ENCODE measurements at regions not wholly inside any gene's neighbourhood (a gene's known extent, or its start where the extent isn't known, plus 50 kb on each side); places are given as distances from the start of the nearest gene placed in this dataset.

DNA sequence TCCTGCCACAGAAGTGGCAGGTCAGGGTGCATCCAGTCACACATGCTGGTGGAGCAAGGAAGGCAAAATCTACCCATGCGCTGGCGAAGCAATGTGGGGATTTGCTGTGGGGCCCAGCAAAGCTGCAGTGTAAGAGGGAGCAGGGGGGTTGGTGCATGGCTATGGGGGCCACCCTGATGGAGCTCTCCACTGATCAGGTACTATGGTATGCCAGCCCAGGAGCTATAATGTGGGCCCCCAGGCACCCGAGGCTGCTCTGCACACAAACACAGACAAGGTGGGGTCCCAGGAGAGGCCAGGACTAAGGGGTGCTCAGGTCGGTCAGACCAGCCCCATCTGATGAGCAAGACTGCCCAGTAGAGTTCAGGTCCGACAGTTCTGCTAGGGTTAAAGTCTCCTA lies 213.5 kb downstream of the ZC3H11B start:
- no peak for DNase-seq (ENCODE audit: low spot score)

DNA sequence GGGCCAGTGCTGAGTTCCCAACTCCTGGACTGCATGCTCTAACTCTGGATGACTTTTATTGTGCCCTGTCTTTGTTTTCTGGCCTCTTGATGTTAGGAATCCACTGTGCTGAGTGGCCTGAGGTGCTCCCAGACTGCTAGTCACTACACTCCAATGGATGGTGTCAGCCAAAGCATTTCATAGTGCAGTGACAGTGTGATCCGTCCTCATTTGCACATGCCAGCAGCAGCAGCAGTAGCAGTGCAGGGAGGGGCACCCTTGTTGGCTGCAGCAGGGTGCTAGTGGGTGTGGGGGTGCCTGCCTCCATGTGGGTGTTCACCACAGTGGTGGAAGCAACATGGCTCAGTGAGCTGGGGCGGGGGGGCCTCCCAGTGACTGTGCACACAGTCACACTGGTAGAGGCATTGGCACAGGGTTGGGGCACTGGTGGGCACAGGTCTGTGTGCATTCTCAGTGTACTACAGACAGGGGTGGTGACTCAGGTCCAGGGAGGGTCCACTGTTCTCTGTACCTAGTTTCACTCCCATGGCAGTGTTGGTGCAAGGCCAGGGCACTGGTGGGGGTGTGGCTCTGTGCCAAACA lies 214.0 kb downstream of the ZC3H11B start:
- DNase-seq (ENCODE audit: low spot score), result no peak

DNA sequence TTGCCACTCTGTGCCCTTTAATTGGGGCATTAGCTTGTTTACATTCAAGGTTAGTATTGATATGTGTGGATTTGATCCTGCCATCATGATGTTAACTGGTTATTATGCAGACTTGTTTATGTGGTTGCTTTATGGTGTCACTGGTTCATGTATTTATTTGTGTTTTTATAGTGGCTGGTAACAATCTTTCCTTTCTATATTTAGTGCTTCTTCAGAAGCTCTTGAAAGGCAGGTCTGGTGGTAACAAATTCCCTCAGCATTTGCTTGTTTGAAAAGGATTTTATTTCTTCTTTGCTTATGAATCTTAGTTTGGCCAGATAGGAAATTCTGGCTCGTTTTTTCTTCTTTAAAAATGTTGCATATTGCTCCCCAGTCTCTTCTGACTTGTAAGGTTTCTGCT lies 215.4 kb downstream of the ZC3H11B start:
- no peak for DNase-seq (ENCODE audit: low spot score)

DNA sequence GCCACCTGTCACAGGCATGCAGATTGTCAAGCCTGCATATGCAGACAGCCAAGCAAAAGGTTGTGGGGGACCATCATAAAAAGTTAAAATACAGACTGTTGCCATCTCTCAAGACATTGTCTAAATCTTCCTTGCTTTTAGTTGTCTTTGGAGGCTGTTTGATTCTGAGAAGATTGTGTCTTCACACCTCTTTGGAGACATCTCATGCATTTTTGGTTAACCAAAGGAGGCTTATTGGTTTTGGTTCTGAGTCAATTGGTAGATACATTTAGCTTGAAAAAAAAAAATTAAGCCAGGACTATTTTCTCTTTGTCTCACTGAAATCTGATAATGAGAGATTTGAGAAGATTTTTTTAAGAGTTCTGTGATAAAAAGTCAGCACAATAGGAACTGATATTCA lies 217.6 kb downstream of the LYPLAL1 start:
- no peak for DNase-seq (ENCODE audit: low spot score)

DNA sequence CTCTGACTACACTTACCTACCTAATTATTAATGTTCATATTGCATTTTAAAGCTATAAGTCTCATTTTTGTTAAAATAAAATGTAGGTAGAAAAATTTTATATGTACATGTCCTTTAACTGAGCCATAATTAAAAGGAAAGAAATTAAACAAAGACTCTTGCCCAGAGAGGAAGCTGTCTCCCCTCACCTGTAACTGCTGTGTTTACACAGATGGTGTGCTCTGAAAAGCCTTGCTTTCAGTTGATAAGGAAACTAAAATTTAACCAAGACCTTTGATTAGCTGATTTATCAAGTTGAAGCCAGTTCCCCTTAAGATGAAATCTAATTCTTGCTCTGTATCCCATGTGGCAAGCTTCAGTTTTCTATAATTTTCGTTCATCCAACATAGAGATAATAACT lies 213.5 kb downstream of the LYPLAL1 start:
- no peak for DNase-seq (ENCODE audit: low spot score)

DNA sequence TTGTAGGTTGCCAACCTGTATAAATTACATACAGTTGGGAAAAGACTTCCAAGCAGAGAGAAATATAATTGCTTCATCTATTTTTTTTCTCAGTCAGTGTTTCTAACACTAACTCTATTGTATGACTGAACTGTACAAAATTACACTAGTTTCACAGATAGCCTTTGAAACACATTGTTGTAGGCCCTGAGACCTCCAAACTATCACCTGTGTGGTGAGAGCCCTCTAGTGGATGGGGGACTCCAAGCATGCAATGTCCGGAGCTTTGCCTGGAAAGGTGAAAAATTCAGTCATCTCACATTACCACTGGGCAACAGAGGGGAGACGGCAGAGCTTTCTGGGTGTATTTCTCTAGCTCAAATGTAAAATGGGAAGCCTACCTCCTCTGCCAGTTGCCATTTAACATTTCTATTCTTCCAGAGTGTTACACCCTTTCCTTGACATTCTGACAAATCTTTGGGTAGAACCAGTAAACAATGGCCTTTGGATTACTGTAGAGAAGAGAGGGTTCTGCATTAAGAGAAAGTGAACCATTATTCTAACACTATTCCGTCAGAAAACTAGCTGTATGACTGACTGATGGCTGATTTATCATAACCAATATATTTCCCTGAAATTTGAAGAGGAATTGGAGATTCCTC lies 212.2 kb downstream of the LYPLAL1 start:
- peak; percentile 59 for DNase-seq (ENCODE audit: low spot score)

DNA sequence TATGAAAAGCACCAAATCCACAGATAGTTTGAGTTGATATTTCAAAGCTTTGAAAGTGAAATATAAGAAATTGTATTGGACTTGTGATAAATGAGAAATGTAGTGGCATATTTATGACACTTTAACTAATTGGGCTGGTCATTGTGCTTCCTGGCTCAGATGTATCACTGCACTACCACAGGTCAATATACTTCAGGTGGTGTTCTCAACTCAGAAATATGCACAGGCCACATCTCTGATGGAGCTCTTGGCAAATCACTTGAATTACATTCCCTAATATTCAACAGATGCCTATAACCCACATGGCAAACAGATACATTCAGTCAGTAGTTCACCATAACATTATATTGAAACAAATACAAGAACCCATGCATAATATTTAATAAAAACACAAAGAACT lies 209.6 kb downstream of the LYPLAL1 start:
- no peak for DNase-seq (ENCODE audit: low spot score)

DNA sequence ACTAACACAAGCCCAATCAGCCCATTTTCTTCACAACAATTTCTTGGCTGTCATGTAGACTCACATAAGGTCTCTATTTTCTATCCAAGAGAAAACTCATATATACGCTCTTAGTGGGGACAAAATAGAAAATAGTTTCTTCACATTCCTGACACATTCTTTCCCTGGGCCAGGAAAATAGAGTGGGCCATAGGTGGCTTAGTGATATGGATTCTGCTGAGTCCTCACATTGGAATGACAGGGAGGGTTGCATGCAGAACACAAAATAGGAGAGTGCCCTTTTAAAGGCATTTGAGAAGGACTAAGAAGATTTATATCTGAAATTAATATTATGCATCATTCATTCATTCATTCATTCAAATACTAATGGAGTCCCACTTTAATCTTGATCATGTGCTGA lies 207.7 kb downstream of the LYPLAL1 start:
- no peak for DNase-seq (ENCODE audit: low spot score)

DNA sequence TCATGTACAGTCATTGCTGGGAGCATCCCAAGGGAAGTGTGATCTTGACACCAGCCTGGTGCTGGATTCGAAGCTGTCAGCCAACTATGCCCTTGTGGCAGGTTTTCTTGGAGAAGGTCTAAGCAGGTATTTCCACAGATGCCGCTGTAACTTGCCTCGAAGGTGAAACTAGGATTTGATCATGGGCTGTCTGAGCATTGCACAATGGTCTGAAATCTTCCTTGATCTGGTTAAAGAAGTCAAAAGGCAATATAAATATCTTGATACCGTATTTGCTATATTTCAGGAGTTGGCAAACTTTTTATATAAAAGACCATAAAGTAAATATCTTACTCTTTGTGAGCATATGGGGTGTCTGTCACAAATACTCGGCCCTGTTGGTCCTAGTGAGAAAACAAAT lies 206.8 kb downstream of the LYPLAL1 start:
- DNase-seq (ENCODE audit: low spot score), result no peak

DNA sequence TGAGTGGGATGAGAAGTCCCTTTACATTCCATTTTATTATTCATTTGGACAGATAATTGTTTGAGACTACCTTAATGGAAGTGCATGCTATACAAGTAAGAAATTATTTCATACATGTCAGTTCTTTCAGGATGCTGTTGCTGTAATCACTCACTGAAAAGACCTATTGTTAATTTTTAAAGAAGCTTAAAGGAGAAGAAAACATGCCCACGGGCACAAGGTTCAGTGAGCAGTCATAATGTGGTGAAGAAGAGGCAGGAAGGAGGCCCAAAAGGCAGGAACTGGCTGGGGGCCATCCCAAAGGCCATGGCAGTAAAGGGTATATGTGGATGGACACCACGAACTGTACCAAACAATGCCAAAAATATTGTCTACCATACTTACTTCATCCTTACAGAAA lies 206.0 kb downstream of the LYPLAL1 start:
- no peak for DNase-seq (ENCODE audit: low spot score)

DNA sequence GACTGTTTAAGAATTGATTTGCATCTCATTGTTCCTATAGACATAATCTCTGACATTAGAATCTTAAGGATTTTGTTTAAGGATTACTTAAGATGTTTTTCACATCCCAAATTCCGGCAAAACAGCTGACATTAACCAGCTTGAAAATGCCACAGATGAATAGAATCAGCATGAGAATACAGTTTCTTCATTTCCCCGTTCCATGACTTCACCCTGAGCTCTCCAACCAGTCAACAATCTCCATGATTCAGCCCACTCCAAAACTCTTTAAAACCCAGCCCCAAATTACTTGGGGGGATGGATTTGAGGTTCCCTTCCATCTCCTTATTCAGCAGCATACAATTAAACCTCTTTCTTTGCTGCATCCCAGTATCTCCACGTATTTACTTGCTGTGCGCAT lies 201.0 kb downstream of the LYPLAL1 start:
- DNase-seq (ENCODE audit: low spot score), result no peak

DNA sequence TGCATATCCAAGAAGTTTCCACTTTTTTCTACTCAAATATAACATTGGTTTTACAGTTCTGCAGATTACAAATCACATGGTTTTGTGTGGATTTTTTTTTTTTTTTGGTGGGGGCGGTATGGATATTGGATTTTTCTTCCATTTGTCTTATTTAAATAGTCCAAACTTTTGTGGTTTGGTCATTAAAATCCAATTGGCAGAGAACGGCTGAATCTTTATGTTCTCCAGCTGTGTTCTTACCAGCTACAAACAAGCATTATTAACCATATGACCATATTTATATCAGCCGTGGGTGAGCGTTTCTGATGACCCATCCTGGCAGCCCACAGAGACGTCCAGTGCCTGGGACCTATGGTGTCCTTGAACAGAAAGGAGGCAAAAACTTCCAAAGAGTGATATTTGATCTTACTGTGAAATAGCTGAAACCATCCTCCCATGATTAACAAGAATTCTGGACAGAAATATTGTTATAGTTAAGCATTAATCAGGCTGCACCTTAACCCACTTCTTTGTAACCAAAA lies 200.4 kb downstream of the LYPLAL1 start:
- DNase-seq (ENCODE audit: low spot score), result no peak

DNA sequence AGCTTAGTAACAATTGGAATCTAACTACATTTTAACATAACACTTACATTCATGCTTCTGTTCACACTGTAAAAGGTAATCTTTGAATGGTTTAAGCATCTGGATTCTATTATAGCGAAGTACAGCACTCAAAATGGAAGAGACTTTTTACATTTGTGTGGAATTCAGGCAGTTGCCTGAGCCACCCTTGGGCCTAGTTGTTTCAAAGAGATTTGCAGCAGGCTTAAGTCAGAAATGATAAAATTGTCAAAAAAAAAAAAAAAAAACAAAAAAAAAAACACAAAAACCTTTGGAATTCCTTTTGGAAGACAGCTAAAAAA lies 199.9 kb downstream of the LYPLAL1 start:
- DNase-seq (ENCODE audit: low spot score), result no peak

DNA sequence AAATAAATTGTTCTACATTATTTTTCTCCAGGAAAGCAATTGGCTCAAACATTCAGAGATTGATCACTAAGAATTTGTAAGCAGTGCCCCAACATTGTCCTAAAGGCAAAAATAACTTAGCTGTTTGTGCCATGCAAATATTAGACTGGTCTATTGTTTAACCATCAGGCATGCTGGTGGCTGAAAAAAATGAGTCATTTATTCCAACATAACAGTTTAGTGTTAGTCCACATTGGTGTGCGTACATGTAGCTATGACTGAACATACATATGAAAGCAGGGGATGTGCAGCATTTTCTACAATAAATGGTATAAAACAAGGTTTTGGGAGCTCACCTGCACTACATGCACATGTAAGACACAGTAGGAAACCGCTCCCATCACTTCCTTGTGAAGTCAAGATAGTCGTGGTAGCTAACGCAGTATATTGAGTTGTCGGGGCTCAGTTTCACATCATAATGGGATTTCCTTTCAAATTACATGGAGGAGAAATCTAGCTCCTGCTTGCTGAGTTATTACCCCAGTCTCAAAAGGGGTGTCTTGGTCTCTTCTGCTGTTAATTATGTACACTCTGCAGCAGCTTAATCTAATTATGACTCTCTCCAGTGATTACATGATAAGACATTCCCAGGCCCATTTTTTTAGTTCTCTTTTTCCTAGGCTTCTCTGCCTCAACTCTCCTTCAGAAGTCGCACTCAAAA lies 199.4 kb downstream of the LYPLAL1 start:
- no peak for DNase-seq (ENCODE audit: low spot score)

DNA sequence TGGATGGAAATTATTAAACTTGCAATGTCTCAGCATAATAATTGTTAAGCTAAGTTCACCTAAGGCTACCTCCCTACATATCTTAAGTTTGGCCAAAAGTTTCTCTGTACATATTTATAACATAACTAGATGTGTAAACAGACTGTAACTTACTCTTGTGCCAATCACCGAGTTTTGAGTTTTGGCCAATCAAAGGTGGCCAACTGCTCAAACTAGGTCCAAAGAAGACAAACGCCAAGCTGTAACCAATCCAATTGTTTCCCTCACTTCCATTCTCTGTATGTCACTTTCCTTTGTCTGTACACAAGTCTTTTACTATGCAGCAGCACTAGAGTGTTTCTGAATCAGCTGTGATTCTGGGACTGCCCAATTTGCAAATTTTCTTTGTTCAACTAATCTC lies 197.8 kb downstream of the LYPLAL1 start:
- no peak for DNase-seq (ENCODE audit: low spot score)

DNA sequence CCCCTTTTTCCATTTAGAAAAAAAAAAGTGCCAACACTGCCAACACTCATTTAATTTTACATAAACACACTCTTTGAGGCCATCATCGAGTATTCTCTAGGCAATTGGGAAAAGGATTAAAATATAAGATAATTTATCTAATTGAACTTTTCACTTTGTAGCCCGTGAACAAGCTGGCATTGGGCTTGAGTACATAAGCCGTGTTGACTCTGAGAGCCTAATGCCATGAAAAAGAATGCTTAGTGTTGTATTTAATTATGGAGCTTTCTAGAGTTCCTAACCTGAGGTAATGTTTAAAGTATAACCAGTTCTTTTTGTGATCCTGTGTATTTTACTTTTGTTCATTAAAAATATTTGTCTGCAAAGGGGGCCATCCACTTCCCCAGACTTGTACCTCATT lies 193.8 kb downstream of the LYPLAL1 start:
- DNase-seq (ENCODE audit: low spot score), result no peak

DNA sequence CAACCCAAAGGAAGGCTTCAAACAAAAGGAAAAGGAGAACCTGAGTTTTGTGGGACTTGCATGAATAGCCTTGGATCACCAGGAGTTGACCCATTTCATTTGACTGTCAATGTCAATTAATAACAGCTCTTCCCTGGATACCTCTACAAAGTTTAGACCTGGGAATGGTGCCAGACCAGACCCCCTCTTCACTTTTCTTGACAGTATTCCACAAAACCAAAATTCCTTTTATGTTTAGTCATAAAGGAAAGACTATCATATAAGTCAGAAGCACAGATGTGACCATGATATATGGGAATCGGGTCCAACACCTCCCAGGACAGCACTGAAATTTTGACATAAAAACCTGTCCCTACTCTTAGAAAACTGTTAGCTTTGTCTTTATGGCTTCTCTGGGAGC lies 191.8 kb downstream of the LYPLAL1 start:
- DNase-seq (ENCODE audit: low spot score), result no peak

DNA sequence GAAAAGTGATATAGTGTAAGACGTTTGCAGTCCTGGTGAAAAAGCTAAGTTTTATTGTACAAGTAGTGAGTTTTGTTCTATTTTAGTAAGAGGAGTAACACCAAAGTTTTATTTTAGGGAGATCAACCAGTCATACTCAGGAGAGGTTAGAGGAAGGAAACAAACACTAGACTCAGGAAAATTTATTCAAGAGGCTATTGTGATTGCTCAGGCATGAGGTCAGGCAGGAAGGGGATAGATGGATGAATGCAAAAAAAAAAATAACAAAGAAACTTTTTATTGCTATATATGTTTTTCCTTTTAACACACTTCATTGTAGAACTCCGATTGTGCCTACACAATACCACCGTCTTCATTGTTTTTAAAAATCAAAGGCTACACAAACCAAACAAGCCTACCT lies 189.0 kb downstream of the LYPLAL1 start:
- no peak for DNase-seq (ENCODE audit: low spot score)

DNA sequence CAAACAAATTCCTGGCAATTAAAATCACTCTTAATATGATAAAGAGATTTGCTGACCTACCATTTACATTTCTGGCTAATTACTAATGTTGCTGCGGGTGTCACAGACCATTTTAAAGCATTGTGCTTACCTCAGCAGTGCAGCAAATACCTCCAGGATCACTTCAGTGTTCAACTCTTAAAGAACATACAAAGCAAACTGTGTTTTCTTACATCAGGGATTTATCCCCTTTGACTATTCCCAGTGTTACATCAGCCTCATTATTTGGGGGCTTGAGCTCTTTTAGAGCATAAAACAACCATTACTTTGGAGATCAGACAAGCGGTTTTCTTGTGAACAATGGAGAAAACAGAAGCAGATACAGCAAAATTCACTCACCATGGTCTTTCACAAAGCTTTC lies 185.4 kb downstream of the LYPLAL1 start:
- DNase-seq (ENCODE audit: low spot score), result no peak

DNA sequence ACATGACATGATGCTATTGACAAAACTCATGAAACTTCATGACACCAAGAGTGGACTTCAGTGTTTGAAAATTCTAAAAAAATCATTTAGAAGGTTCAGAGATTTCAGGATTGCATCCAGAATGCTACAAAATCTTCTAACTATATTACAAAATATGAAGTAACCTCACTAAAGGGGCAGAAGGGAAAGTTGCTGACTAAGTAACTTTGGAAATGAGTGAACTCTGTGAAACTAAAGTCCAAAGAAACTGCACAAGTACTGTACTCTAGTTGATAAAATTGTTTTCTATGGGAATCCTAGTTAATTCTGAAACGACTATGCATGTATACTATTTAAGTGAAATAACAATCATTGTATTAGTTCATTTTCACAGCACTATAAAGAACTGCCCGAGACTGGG lies 184.4 kb downstream of the LYPLAL1 start:
- DNase-seq (ENCODE audit: low spot score), result no peak

DNA sequence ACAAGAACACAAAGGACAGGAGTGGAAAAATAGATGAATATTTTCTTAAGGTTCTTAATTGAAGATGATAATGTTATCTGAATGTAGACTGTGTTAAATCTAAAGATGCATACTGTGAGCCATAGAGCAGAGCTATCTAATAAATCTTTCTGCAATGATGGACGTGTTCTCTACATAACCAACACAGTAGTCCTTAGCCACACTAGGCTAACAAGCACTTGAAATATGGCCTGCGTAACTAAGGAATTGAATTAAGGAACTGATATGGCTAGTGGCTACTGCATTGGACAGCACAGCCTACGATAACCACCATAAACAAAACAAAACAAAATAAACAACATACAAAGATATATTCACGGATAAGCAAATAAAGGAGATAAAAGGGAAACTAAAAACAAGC lies 181.3 kb downstream of the LYPLAL1 start:
- DNase-seq (ENCODE audit: low spot score), result no peak

DNA sequence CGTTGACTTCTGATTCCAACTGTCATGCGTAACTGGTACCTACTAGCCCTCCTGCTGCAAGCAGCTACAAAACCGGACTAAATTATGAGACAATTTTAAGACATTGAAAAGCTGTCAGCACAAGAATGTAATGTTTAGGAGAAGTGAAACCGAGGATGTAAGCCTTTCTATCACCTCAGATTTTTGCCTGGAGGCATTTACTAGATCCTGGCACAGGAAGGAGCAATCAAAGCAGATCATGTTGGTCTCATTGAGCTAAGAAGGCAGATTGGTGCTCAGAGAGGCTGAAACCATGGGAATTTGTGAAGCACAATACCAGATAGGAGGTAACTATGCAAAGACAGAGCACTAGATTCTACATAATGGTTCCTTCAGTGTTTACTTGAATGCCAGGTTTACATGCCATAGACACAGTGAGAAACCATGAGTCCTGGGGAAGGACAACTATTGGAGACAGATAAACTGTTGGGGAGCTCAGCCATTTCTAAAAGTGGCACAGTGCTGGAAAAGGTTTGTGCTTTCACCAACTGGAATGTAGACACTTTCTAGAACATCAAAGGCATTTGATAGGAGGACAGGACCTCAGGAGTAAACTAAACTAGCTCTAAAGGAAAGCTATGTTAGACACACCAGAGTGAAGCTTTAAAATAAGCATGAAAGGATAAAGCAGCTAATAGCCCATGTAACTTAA lies 179.4 kb downstream of the LYPLAL1 start:
- DNase-seq (ENCODE audit: low spot score), result no peak

All from GM03348 (cell line).